A549 (cell line): ENCODE measurements at regions not wholly inside any gene's neighbourhood (a gene's known extent, or its start where the extent isn't known, plus 50 kb on each side); places are given as distances from the start of the nearest gene placed in this dataset.

Source experiments
- ATAC-seq, 2 experiments: fragments of 200-7000 bp in 1 of 2; fragments of >200 bp in 1 of 2; cut with Nextera tagmentation in 1 of 2; cut with Tn5 transposase in 1 of 2; 3 replicates each; pipeline versions ENCODE4 v1.8.0 to v1.9.1; 2018 to 2020; ENCODE audit warnings: mild to moderate bottlenecking in 1 of 2, moderate library complexity in 1 of 2
- CTCF ChIA-PET: fragments of 300-600 bp; sonication (Branson Sonifier 250); formaldehyde crosslinking; extraction: SDS; loops from one replicate; lab custom pipeline; 2021; ENCODE audit warnings: antibody characterized with exemption, inconsistent platforms; lab: Yijun Ruan, JAX
- POLR2A ChIA-PET: fragments of 350-600 bp; formaldehyde crosslinking; extraction: SDS; loops from one replicate; lab custom pipeline; 2021; ENCODE audit warnings: antibody characterized with exemption, inconsistent platforms; lab: Yijun Ruan, JAX
- DNase-seq, 2 experiments: peaks; one replicate each; pipeline versions ENCODE4 v3.0.0 to v3.0.0-alpha.2; 2011 to 2016; ENCODE audit warnings: low read depth in 1 of 2, low spot score in 1 of 2
- FAIRE-seq: peaks from 2 replicates; lab custom pipeline; 2011; peaks lifted over from hg19 to GRCh38; lab: Jason Lieb, UNC
- H3K27ac ChIP-seq, 2 experiments: fragments of >200 bp; sonication (Bioruptor Twin); formaldehyde crosslinking; 3 replicates each; pipeline ENCODE4 v1.5.1; 2016 to 2017
- H3K4me1 ChIP-seq: fragments of >200 bp; sonication (Bioruptor Twin); formaldehyde crosslinking; 3 replicates; pipeline ENCODE4 v1.6.1; 2016
- H3K4me2 ChIP-seq: fragments of >200 bp; sonication (Bioruptor Twin); formaldehyde crosslinking; 3 replicates; pipeline ENCODE4 v1.6.1; 2016
- H3K4me3 ChIP-seq: fragments of >200 bp; sonication (Bioruptor Twin); formaldehyde crosslinking; 3 replicates; pipeline ENCODE4 v1.5.1; 2016
- H3K9me3 ChIP-seq: fragments of >200 bp; sonication (Bioruptor Twin); formaldehyde crosslinking; 3 replicates; pipeline ENCODE4 v1.6.1; 2016
- BHLHE40 ChIP-seq: IDR thresholded peaks from 2 replicates; pipeline ENCODE4 v1.6.1; 2012; ENCODE audit warnings: low read depth, low read length, inconsistent platforms
- CBX2 ChIP-seq: fragments of 200-600 bp; sonication (generic); IDR thresholded peaks from 2 replicates; pipeline ENCODE4 v1.6.1; 2016; ENCODE audit warnings: low read depth, mild to moderate bottlenecking, borderline replicate concordance
- E2F6 ChIP-seq: IDR thresholded peaks from 2 replicates; pipeline ENCODE4 v1.6.1; 2012; ENCODE audit warnings: low read depth, borderline replicate concordance
- EHF ChIP-seq: fragments of 250-450 bp; sonication (Bioruptor Pico); IDR thresholded peaks from 2 replicates; pipeline ENCODE4 v1.5.0; 2020; ENCODE audit warnings: mild to moderate bottlenecking
- EP300 ChIP-seq, 2 experiments: fragments of >200 bp; sonication (Bioruptor Twin); formaldehyde crosslinking; IDR thresholded peaks; 2 replicates in 1 of 2; 3 replicates in 1 of 2; pipeline ENCODE4 v1.6.1; 2016 to 2017
- GATA3 ChIP-seq: IDR thresholded peaks from 2 replicates; pipeline ENCODE4 v1.6.1; 2012; ENCODE audit warnings: borderline replicate concordance
- HOXB5 ChIP-seq: fragments of 250-450 bp; sonication (Bioruptor Pico); IDR thresholded peaks from 2 replicates; pipeline ENCODE4 v1.5.0; 2020; ENCODE audit warnings: mild to moderate bottlenecking, moderate library complexity
- MAFK ChIP-seq: fragments of 450-650 bp; IDR thresholded peaks from 2 replicates; pipeline ENCODE4 v1.6.1; 2014; ENCODE audit not compliant: partially characterized antibody
- NFE2L2 ChIP-seq: fragments of 150-350 bp; conservative IDR thresholded peaks from 2 replicates; pipeline ENCODE4 v1.6.1; 2014; ENCODE audit warnings: low read length
- NR3C1 ChIP-seq: fragments of >200 bp; sonication (Bioruptor Twin); formaldehyde crosslinking; IDR thresholded peaks from 3 replicates; pipeline ENCODE4 v1.6.1; 2017
- PBX3 ChIP-seq: IDR thresholded peaks from 2 replicates; pipeline ENCODE4 v1.6.1; 2012
- PHF8 ChIP-seq: fragments of 200-600 bp; sonication (generic); IDR thresholded peaks from 2 replicates; pipeline ENCODE4 v1.6.1; 2016; ENCODE audit warnings: low read depth, mild to moderate bottlenecking, antibody characterized with exemption, moderate library complexity, borderline replicate concordance
- POLR2A ChIP-seq: IDR thresholded peaks from 2 replicates; pipeline ENCODE4 v1.6.1; 2012; ENCODE audit warnings: mild to moderate bottlenecking, low read length
- RCOR1 ChIP-seq: fragments of 150-350 bp; IDR thresholded peaks from 2 replicates; pipeline ENCODE4 v1.6.1; 2014; ENCODE audit warnings: antibody characterized with exemption, low read length, low read depth
- REST ChIP-seq: fragments of 200-600 bp; sonication (generic); IDR thresholded peaks from 2 replicates; pipeline ENCODE4 v1.6.1; 2016; ENCODE audit warnings: antibody characterized with exemption, mild to moderate bottlenecking, moderate library complexity
- RFX5 ChIP-seq: fragments of 450-650 bp; IDR thresholded peaks from 2 replicates; pipeline ENCODE4 v1.7.1; 2014; ENCODE audit warnings: antibody characterized with exemption, mild to moderate bottlenecking, moderate library complexity
- RNF2 ChIP-seq: fragments of 200-600 bp; sonication (generic); IDR thresholded peaks from 2 replicates; pipeline ENCODE4 v1.6.1; 2016; ENCODE audit warnings: low read depth, mild to moderate bottlenecking, antibody characterized with exemption, moderate library complexity, borderline replicate concordance
- TP53 ChIP-seq: fragments of 250-450 bp; sonication (Bioruptor Pico); IDR thresholded peaks from 2 replicates; pipeline ENCODE4 v1.5.0; 2021; ENCODE audit warnings: mild to moderate bottlenecking, moderate library complexity
- WGBS: methylation state at CpG from one replicate; pipeline ENCODE4 v1.1.6; 2017; ENCODE audit errors: missing lambda C conversion rate; 5-methylcytosine and 5-hydroxymethylcytosine counted together
- TF ChIP-seq, protein P1 (sequence below): fragments of 150-350 bp; IDR thresholded peaks from 2 replicates; pipeline ENCODE4 v1.6.1; 2014; ENCODE audit warnings: low read depth, mild to moderate bottlenecking, low read length

- Histone ChIP-seq H3K4me1 (no peaks in the 10 kb centered on the region), H3K9me3 (no peaks in the 10 kb centered on the region), H3K27ac (no peak overlapping the region), H3K4me2 (no peak overlapping the region), H3K4me3 (no peak overlapping the region)
- WGBS: 0% methylated on average over 2 of the region's 2 CpGs
- ChIA-PET CTCF (no interaction called here), POLR2A (no interaction called here)
- DNase-seq (no peak), FAIRE-seq (no peak), ATAC-seq (no peak)
- TF ChIP-seq GATA3: no peak
- TF ChIP-seq MAFK: no peak
- TF ChIP-seq EP300 (IDR thresholded peaks at IDR 0.05): no peak
- TF ChIP-seq PBX3: no peak
- TF ChIP-seq RNF2: no peak
- TF ChIP-seq POLR2A: no peak
- no peak for TF ChIP-seq PHF8
- TF ChIP-seq E2F6: no peak
- TF ChIP-seq BHLHE40: no peak
- TF ChIP-seq NFE2L2: no peak
Measured at GRCh38 chr6:103191391-103192093, 1668.2 kb downstream of the HACE1 start.

DNA sequence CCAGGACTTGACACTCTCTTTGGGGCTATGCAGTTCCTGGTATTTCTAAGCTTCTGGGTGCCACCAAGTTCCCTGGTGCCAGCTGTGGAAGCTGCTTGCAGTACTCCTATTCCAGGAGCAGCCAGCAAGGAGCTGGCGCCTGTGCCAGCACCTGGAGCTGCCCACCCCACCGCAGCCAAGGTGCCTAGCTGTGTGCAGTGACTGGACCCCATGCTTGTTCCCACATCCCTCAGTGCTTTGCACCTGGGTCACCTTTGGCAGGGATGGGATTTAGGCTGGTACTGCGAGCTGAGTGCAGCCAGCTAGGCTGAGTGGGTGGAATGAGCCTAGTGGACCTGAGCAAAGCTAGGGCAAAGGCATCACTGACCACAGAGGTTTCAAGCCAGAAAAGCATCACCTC lies 1674.9 kb downstream of the HACE1 start:
- H3K4me3 ChIP-seq: no peak overlapping the region
- no peaks in the 10 kb centered on the region for H3K9me3 ChIP-seq
- FAIRE-seq (no peak), DNase-seq (no peak), ATAC-seq (no peak)
- TF ChIP-seq TP53 (CRISPR knock-in tag): no peak
- TF ChIP-seq EP300 (IDR thresholded peaks at IDR 0.05): no peak
- TF ChIP-seq NR3C1: no peak
- TF ChIP-seq RFX5: no peak
- TF ChIP-seq HOXB5 (CRISPR knock-in tag): no peak
- TF ChIP-seq CBX2: no peak
- TF ChIP-seq RCOR1: no peak
- TF ChIP-seq, protein P1, sequence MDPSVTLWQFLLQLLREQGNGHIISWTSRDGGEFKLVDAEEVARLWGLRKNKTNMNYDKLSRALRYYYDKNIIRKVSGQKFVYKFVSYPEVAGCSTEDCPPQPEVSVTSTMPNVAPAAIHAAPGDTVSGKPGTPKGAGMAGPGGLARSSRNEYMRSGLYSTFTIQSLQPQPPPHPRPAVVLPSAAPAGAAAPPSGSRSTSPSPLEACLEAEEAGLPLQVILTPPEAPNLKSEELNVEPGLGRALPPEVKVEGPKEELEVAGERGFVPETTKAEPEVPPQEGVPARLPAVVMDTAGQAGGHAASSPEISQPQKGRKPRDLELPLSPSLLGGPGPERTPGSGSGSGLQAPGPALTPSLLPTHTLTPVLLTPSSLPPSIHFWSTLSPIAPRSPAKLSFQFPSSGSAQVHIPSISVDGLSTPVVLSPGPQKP: no peak
- no peak for TF ChIP-seq EHF (CRISPR knock-in tag)
- TF ChIP-seq NFE2L2: no peak
- H3K4me2 ChIP-seq: no peak overlapping the region
- WGBS: no CpG with 5 or more reads among the region's 3 CpGs
- no peak overlapping the region for H3K27ac ChIP-seq
- CTCF ChIA-PET: no interaction called here
- H3K4me1 ChIP-seq: no peaks in the 10 kb centered on the region
- POLR2A ChIA-PET: no interaction called here

- POLR2A ChIA-PET: no interaction called here
- FAIRE-seq (no peak), DNase-seq (no peak), ATAC-seq (no peak)
- H3K27ac ChIP-seq: no peak overlapping the region
- no peak overlapping the region for H3K4me3 ChIP-seq
- CTCF ChIA-PET: no interaction called here
- 9% methylated on average over 1 of the region's 3 CpGs for WGBS
- H3K4me2 ChIP-seq: no peak overlapping the region
- no peaks in the 10 kb centered on the region for H3K9me3 ChIP-seq
- H3K4me1 ChIP-seq: no peaks in the 10 kb centered on the region
- peak; percentile 26; the same call in 1 of the 2 replicates for TF ChIP-seq REST
- TF ChIP-seq, protein P1: no peak
Measured at GRCh38 chr6:103183831-103184411, 1675.8 kb downstream of the HACE1 start.
